Cardiac fibroblast (primary cell): ENCODE measurements at regions not wholly inside any gene's neighbourhood (a gene's known extent, or its start where the extent isn't known, plus 50 kb on each side); places are given as distances from the start of the nearest gene placed in this dataset.

Source experiments
- DNase-seq, 2 donors: peaks; one replicate each; pipeline versions ENCODE4 v3.0.0 to v3.0.0-alpha.2; 2010; ENCODE audit warnings: low read depth in 2 of 2
- H3K4me3 ChIP-seq, 2 donors: replicated peaks in 1 of 2; 1 replicate in 1 of 2; 2 replicates in 1 of 2; pipeline ENCODE4 v1.5.1; 2011; ENCODE audit warnings: low read depth in 2 of 2, low read length in 2 of 2, mild to moderate bottlenecking in 2 of 2, moderate library complexity in 1 of 2
- TF ChIP-seq, protein P1 (sequence below): IDR thresholded peaks from one replicate; pipeline ENCODE4 v1.5.1; 2011; ENCODE audit warnings: low read depth, mild to moderate bottlenecking, low read length, inconsistent platforms

DNA sequence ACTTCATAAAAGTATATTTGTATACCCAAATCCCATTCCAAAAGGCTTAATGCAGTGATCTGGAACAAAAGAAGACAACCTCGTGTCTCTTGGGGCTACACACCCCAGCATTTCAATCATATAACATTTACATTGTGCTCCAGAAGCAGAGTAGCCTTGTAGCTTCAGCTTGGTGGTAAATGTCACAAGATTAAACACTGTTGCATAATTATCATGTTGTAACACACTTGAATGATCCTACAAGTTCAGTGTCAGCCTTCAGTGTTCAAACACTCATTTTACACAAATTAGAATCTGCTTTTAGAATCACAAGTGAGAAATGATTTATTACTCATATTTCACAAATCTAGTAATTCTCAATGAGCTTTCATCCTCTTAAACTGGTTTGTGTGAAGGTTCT, 122.6 kb downstream of the CNTN3 start:
- no peak for DNase-seq
- no peak overlapping the region for H3K4me3 ChIP-seq
- TF ChIP-seq, protein P1, sequence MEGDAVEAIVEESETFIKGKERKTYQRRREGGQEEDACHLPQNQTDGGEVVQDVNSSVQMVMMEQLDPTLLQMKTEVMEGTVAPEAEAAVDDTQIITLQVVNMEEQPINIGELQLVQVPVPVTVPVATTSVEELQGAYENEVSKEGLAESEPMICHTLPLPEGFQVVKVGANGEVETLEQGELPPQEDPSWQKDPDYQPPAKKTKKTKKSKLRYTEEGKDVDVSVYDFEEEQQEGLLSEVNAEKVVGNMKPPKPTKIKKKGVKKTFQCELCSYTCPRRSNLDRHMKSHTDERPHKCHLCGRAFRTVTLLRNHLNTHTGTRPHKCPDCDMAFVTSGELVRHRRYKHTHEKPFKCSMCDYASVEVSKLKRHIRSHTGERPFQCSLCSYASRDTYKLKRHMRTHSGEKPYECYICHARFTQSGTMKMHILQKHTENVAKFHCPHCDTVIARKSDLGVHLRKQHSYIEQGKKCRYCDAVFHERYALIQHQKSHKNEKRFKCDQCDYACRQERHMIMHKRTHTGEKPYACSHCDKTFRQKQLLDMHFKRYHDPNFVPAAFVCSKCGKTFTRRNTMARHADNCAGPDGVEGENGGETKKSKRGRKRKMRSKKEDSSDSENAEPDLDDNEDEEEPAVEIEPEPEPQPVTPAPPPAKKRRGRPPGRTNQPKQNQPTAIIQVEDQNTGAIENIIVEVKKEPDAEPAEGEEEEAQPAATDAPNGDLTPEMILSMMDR, result no peak

DNA sequence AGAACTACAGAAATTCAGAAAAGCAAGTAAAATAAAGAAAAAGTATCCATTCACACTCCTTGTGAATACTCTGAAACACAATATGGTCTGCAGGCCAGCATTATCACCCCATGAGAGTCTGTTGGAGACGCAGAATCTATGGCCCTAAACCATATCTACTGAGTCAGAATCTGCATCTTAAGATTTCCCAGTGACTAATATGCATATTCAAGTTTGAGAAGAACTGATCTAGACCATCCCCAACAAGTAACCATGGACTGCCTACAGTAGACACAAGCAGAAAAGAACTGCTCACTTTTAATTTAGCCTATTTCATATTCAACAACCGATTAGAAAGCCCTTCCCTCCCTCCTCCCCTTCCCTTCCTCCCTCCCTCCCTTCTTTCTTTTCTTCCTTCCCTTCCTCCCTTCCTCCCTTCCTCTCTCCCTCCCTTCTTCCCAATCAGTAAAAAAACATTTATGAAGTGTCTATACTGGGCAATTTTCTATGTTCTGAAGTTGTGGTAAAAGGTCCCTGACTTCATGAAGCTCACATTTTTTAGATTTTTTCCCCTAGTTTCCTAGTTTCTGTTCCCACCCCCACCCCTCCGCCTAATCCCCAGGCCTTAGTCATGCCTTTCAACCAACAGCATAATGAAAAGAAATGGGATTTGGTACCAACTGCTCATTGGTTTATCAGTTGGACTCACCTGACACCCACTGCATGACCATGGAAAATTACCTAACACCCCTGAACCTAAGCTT, 125.2 kb downstream of the CNTN3 start:
- no peak for DNase-seq
- TF ChIP-seq, protein P1, result no peak
- no peak overlapping the region for H3K4me3 ChIP-seq

DNA sequence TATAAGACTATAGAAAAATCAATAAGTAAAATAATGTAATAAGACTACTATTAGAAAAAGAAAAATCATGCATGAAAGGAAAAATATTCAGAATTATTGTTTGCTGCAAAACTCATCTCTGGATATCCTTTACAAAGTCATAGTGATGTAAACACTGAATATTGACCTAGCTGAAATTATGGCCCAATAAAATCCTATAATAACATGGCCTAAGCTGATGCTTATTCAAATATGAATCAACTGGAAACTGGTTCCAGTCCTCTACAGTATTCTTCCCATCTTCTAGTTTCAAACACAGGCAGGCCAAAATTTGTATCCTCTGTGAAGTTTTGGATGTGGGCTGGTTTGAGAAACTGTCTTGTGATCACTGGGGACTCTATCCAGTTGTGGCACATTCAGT, 134.5 kb downstream of the CNTN3 start:
- TF ChIP-seq, protein P1, result no peak
- DNase-seq, result no peak
- H3K4me3 ChIP-seq, result no peak overlapping the region

DNA sequence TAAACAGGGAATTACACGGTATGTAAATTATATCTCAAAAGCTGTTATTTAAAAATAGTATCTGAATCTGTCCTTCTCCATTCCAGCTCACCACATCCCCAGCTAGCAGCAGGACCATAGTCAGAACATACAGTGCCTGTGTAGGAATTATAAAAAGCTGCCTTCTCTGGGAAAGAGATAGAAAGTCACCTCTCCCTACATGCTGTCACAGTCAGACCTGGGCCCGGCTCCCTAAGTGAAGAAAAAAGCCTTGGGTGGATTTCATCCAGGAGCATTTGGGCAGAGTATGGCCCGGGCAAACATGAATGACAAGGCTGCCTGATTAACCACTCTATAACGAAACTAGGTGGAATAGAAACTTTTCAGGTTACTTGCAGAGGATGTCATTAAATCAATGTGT, 144.1 kb downstream of the CNTN3 start:
- no peak overlapping the region for H3K4me3 ChIP-seq
- no peak for DNase-seq
- TF ChIP-seq, protein P1, result no peak

DNA sequence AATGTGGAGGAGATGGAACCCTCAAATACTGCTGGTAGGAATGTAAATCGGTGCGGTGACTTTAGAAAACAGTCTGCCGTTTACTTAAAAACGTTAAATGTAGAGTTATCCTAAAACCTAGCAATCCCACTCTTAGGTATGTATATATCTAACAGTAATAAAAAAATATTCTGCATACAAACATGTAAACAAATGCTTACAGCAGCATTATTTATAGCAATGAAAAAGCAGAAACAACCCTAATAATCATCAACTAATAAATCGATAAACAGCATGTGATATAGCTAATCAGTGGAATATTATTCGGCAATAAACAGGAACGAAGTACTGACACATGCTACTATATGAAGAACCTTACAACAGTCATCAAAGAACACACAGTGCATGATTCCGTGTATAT, 144.7 kb downstream of the CNTN3 start:
- DNase-seq, result no peak
- H3K4me3 ChIP-seq, result no peak overlapping the region
- TF ChIP-seq, protein P1, result no peak

DNA sequence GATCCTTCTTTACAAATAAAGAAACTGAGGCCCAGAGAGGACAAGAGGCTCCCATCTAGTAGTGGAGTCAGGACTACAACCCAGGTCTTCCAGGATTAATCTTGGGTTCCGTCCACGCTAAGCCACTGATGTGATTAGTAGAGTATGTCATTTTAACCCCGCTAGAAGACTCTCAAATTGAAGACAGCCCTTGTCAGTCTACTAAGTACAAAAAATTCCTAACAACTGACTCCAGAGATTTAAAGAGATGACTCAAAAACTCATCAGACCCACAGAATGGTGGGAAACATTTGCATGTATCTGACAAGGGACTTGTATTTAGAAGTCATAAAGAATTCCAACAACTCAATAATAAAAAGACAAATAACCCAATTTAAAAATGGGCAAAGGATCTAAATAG, 145.3 kb downstream of the CNTN3 start:
- TF ChIP-seq, protein P1, result no peak
- DNase-seq, result peak in 1 of 2 donors; percentile 49
- no peak overlapping the region for H3K4me3 ChIP-seq
